ENCODE measurements at regions not wholly inside any gene's neighbourhood (a gene's known extent, or its start where the extent isn't known, plus 50 kb on each side); places are given as distances from the start of the nearest gene placed in this dataset.

DNA sequence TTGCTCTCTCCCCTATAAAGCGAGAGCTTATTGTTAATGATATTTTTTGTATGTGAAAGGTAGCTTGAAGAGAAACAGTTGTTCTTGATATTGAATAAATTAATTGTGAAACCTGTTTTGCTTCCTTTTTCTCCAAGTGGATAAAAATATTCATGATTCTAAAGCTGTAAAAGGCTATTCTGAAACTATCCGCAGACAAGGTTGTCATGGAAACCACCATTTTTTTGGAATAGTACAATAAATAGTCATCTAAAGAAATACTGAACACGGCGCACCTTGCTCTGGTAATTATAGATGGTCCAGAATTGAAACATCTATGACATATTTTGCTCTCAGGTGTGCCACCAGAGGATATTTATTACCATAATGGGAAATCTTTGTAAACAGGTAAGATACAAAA lies 1103.0 kb upstream of the SLC39A10 start:
- no peak for TF ChIP-seq POLR2A (IDR thresholded peaks at IDR 0.05)
- TF ChIP-seq, protein P1, sequence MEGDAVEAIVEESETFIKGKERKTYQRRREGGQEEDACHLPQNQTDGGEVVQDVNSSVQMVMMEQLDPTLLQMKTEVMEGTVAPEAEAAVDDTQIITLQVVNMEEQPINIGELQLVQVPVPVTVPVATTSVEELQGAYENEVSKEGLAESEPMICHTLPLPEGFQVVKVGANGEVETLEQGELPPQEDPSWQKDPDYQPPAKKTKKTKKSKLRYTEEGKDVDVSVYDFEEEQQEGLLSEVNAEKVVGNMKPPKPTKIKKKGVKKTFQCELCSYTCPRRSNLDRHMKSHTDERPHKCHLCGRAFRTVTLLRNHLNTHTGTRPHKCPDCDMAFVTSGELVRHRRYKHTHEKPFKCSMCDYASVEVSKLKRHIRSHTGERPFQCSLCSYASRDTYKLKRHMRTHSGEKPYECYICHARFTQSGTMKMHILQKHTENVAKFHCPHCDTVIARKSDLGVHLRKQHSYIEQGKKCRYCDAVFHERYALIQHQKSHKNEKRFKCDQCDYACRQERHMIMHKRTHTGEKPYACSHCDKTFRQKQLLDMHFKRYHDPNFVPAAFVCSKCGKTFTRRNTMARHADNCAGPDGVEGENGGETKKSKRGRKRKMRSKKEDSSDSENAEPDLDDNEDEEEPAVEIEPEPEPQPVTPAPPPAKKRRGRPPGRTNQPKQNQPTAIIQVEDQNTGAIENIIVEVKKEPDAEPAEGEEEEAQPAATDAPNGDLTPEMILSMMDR (IDR thresholded peaks at IDR 0.05), result no peak
